ENCODE measurements at regions not wholly inside any gene's neighbourhood (a gene's known extent, or its start where the extent isn't known, plus 50 kb on each side); places are given as distances from the start of the nearest gene placed in this dataset.

DNA sequence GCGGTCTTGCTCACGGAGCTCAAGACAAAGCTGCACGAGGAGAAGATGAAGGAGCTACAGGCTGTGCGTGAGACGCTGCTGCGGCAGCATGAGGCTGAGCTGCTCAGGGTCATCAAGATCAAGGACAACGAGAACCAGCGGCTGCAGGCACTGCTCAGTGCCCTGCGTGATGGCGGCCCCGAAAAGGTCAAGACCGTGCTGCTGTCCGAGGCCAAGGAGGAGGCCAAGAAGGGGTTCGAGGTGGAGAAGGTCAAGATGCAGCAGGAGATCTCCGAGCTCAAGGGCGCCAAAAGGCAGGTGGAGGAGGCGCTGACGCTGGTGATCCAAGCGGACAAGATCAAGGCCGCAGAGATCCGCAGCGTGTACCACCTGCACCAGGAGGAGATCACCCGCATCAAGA is 51.4 kb downstream of the JAKMIP3 start:
- TF ChIP-seq, protein P1, sequence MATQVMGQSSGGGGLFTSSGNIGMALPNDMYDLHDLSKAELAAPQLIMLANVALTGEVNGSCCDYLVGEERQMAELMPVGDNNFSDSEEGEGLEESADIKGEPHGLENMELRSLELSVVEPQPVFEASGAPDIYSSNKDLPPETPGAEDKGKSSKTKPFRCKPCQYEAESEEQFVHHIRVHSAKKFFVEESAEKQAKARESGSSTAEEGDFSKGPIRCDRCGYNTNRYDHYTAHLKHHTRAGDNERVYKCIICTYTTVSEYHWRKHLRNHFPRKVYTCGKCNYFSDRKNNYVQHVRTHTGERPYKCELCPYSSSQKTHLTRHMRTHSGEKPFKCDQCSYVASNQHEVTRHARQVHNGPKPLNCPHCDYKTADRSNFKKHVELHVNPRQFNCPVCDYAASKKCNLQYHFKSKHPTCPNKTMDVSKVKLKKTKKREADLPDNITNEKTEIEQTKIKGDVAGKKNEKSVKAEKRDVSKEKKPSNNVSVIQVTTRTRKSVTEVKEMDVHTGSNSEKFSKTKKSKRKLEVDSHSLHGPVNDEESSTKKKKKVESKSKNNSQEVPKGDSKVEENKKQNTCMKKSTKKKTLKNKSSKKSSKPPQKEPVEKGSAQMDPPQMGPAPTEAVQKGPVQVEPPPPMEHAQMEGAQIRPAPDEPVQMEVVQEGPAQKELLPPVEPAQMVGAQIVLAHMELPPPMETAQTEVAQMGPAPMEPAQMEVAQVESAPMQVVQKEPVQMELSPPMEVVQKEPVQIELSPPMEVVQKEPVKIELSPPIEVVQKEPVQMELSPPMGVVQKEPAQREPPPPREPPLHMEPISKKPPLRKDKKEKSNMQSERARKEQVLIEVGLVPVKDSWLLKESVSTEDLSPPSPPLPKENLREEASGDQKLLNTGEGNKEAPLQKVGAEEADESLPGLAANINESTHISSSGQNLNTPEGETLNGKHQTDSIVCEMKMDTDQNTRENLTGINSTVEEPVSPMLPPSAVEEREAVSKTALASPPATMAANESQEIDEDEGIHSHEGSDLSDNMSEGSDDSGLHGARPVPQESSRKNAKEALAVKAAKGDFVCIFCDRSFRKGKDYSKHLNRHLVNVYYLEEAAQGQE (IDR thresholded peaks at IDR 0.05; ENCODE audit: insufficient read depth in 1 of 2, low read depth in 2 of 2, low read length in 1 of 2): no peak
- TF ChIP-seq, protein P2, sequence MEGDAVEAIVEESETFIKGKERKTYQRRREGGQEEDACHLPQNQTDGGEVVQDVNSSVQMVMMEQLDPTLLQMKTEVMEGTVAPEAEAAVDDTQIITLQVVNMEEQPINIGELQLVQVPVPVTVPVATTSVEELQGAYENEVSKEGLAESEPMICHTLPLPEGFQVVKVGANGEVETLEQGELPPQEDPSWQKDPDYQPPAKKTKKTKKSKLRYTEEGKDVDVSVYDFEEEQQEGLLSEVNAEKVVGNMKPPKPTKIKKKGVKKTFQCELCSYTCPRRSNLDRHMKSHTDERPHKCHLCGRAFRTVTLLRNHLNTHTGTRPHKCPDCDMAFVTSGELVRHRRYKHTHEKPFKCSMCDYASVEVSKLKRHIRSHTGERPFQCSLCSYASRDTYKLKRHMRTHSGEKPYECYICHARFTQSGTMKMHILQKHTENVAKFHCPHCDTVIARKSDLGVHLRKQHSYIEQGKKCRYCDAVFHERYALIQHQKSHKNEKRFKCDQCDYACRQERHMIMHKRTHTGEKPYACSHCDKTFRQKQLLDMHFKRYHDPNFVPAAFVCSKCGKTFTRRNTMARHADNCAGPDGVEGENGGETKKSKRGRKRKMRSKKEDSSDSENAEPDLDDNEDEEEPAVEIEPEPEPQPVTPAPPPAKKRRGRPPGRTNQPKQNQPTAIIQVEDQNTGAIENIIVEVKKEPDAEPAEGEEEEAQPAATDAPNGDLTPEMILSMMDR (IDR thresholded peaks at IDR 0.05): no peak

Data from Panc1 (cell line).